HPDE6-E6E7 (cell line): ENCODE measurements at regions not wholly inside any gene's neighbourhood (a gene's known extent, or its start where the extent isn't known, plus 50 kb on each side); places are given as distances from the start of the nearest gene placed in this dataset.
"Not testable (repeated sequence)": the region's sequence is repeated elsewhere in the genome, so short reads cannot be mapped to it uniquely, and the experiment has no call there.

Source experiments
- DNase-seq: peaks from one replicate; pipeline ENCODE4 v3.0.0; 2011; ENCODE audit warnings: missing footprints; ENCODE audit errors: extremely low spot score

- no peak for DNase-seq
Measured at GRCh38 chr3:71968544-71968943, 183.6 kb upstream of the PROK2 start.

GRCh38 chr3:71966185-71966584 is 181.2 kb upstream of the PROK2 start:
- no peak for DNase-seq

- no peak for DNase-seq
Measured at GRCh38 chr3:71964170-71964569, 179.2 kb upstream of the PROK2 start.

- DNase-seq: no peak
Measured at GRCh38 chr3:71962561-71963240, 177.8 kb upstream of the PROK2 start.

GRCh38 chr3:71961891-71962290 is 176.9 kb upstream of the PROK2 start:
- DNase-seq: no peak

- DNase-seq: no peak
Measured at GRCh38 chr3:71961378-71961777, 176.4 kb upstream of the PROK2 start.

GRCh38 chr3:71958533-71958932 is 173.6 kb upstream of the PROK2 start:
- DNase-seq: no peak

- DNase-seq: no peak
Measured at GRCh38 chr3:71956716-71957115, 171.8 kb upstream of the PROK2 start.

GRCh38 chr3:71956069-71956340 is 171.1 kb upstream of the PROK2 start:
- DNase-seq: no peak

- DNase-seq: peak; percentile 23
Measured at GRCh38 chr3:71955240-71956068, 170.5 kb upstream of the PROK2 start.

GRCh38 chr3:71951842-71952241 is 166.9 kb upstream of the PROK2 start:
- DNase-seq: no peak

- DNase-seq: no peak
Measured at GRCh38 chr3:71951361-71951760, 166.4 kb upstream of the PROK2 start.

- DNase-seq: no peak
Measured at GRCh38 chr3:71949442-71949841, 164.5 kb upstream of the PROK2 start.

GRCh38 chr3:71944482-71945065 is 159.6 kb upstream of the PROK2 start:
- DNase-seq: no peak

GRCh38 chr3:71942432-71943187 is 157.7 kb upstream of the PROK2 start:
- no peak for DNase-seq

GRCh38 chr3:71940486-71940885 is 155.5 kb upstream of the PROK2 start:
- no peak for DNase-seq

GRCh38 chr3:71938081-71938480 is 153.1 kb upstream of the PROK2 start:
- not testable (repeated sequence) for DNase-seq

GRCh38 chr3:71936681-71937080 is 151.7 kb upstream of the PROK2 start:
- DNase-seq: no peak

- DNase-seq: no peak
Measured at GRCh38 chr3:71934520-71935270, 149.7 kb upstream of the PROK2 start.

GRCh38 chr3:71931922-71932321 is 147.0 kb upstream of the PROK2 start:
- DNase-seq: no peak
